ENCODE measurements at regions not wholly inside any gene's neighbourhood (a gene's known extent, or its start where the extent isn't known, plus 50 kb on each side); places are given as distances from the start of the nearest gene placed in this dataset.

- TF ChIP-seq CTCF (IDR thresholded peaks at IDR 0.05; ENCODE audit: insufficient read depth, low read depth, low read length) (no peak), EZH2 (IDR thresholded peaks at IDR 0.05; ENCODE audit: insufficient read depth, low read length) (no peak)
These were observed 101.9 kb downstream of the CTTN start for GRCh38 chr11:70500076-70500847.
